IMR-90 (cell line): ENCODE measurements at regions not wholly inside any gene's neighbourhood (a gene's known extent, or its start where the extent isn't known, plus 50 kb on each side); places are given as distances from the start of the nearest gene placed in this dataset.

Source experiments
- ATAC-seq: fragments of 200-7000 bp; cut with Tn5 transposase; 2 replicates; pipeline ENCODE4 v1.9.1; 2020; ENCODE audit warnings: low read depth, mild to moderate bottlenecking, moderate library complexity
- BruUV-seq: library from RNA; stranded (reverse); fragments of 400-500 nt; replicated peaks from 2 replicates; lab custom pipeline; 2021; lab: Mats Ljungman, UMichigan
- CTCF ChIA-PET: fragments of 300-600 bp; formaldehyde crosslinking; extraction: SDS; loops from one replicate; lab custom pipeline; 2021; ENCODE audit warnings: antibody characterized with exemption; lab: Yijun Ruan, JAX
- POLR2A ChIA-PET: fragments of 300-600 bp; sonication (Branson Sonifier 250); formaldehyde crosslinking; loops from one replicate; lab custom pipeline; 2022; ENCODE audit warnings: antibody characterized with exemption; ENCODE audit not compliant: unreplicated experiment; lab: Charles Lee
- DNase-seq: peaks from one replicate; pipeline ENCODE4 v3.0.0; 2013
- H2AFZ ChIP-seq: replicated peaks from 2 replicates; pipeline ENCODE3; 2013; ENCODE audit warnings: low read length, mild to moderate bottlenecking; ENCODE audit not compliant: poor library complexity
- H2AK5ac ChIP-seq: 2 replicates; pipeline ENCODE4 v1.6.1; 2013; ENCODE audit warnings: low read depth, low read length, inconsistent platforms
- H2AK9ac ChIP-seq: replicated peaks from 2 replicates; pipeline ENCODE3; 2013; ENCODE audit warnings: mild to moderate bottlenecking, low read depth, low read length, moderate library complexity; ENCODE audit not compliant: poor library complexity
- H2BK120ac ChIP-seq: 2 replicates; pipeline ENCODE4 v1.6.1; 2013; ENCODE audit warnings: low read depth, low read length, inconsistent platforms
- H2BK15ac ChIP-seq: 3 replicates; pipeline ENCODE4 v1.6.1; 2013; ENCODE audit warnings: low read depth, low read length, inconsistent platforms
- H2BK20ac ChIP-seq: 2 replicates; pipeline ENCODE4 v1.6.1; 2013; ENCODE audit warnings: low read depth, mild to moderate bottlenecking, inconsistent platforms, low read length, moderate library complexity
- H2BK5ac ChIP-seq: 2 replicates; pipeline ENCODE4 v1.6.1; 2013; ENCODE audit warnings: mild to moderate bottlenecking, low read depth, low read length, inconsistent platforms; ENCODE audit not compliant: poor library complexity, severe bottlenecking
- H3K14ac ChIP-seq: replicated peaks from 2 replicates; pipeline ENCODE4 v1.6.1; 2013; ENCODE audit warnings: low read depth, low read length, inconsistent platforms
- H3K18ac ChIP-seq: 2 replicates; pipeline ENCODE4 v1.6.1; 2013; ENCODE audit warnings: low read depth, low read length, control low read depth
- H3K23ac ChIP-seq: 2 replicates; pipeline ENCODE4 v1.6.1; 2013; ENCODE audit warnings: low read depth, low read length, inconsistent platforms
- H3K27ac ChIP-seq: 2 replicates; pipeline ENCODE4 v1.5.1; 2013; ENCODE audit warnings: mild to moderate bottlenecking, control low read depth, low read length; ENCODE audit not compliant: insufficient read depth
- H3K27me3 ChIP-seq: 2 replicates; pipeline ENCODE4 v1.6.1; 2013; ENCODE audit warnings: low read length; ENCODE audit not compliant: control insufficient read depth, insufficient read depth
- H3K36me3 ChIP-seq: 2 replicates; pipeline ENCODE4 v1.6.1; 2013; ENCODE audit warnings: low read length, mixed read lengths; ENCODE audit not compliant: control insufficient read depth, insufficient read depth
- H3K4ac ChIP-seq: 2 replicates; pipeline ENCODE4 v1.6.1; 2013; ENCODE audit warnings: low read depth, low read length, inconsistent platforms
- H3K4me1 ChIP-seq: 2 replicates; pipeline ENCODE4 v1.6.1; 2013; ENCODE audit warnings: low read length, mixed read lengths; ENCODE audit not compliant: control insufficient read depth, insufficient read depth
- H3K4me2 ChIP-seq: 2 replicates; pipeline ENCODE4 v1.6.1; 2013; ENCODE audit warnings: low read depth, mild to moderate bottlenecking, control low read depth, low read length, moderate library complexity
- H3K4me3 ChIP-seq: 2 replicates; pipeline ENCODE4 v1.5.1; 2013; ENCODE audit warnings: low read depth, mild to moderate bottlenecking, control low read depth, low read length, moderate library complexity; ENCODE audit not compliant: insufficient read depth
- H3K56ac ChIP-seq: 2 replicates; pipeline ENCODE4 v1.6.1; 2013; ENCODE audit warnings: low read length, inconsistent platforms; ENCODE audit not compliant: insufficient read depth; ENCODE audit errors: extremely low read depth
- H3K79me1 ChIP-seq, 2 experiments: 2 replicates each; pipeline ENCODE4 v1.6.1; 2013; ENCODE audit warnings: low read length in 2 of 2, inconsistent platforms in 1 of 2, low read depth in 1 of 2
- H3K9ac ChIP-seq: 2 replicates; pipeline ENCODE4 v1.6.1; 2013; ENCODE audit warnings: low read depth, low read length, control low read depth
- H3K9me1 ChIP-seq: 2 replicates; pipeline ENCODE4 v1.6.1; 2013; ENCODE audit warnings: low read length, inconsistent platforms; ENCODE audit not compliant: insufficient read depth
- H3K9me3 ChIP-seq: 2 replicates; pipeline ENCODE4 v1.6.1; 2013; ENCODE audit warnings: low read length; ENCODE audit not compliant: control insufficient read depth, insufficient read depth
- H4K20me1 ChIP-seq: 2 replicates; pipeline ENCODE4 v1.6.1; 2013; ENCODE audit warnings: low read length, inconsistent platforms; ENCODE audit not compliant: insufficient read depth
- H4K5ac ChIP-seq: 2 replicates; pipeline ENCODE4 v1.6.1; 2013; ENCODE audit warnings: mild to moderate bottlenecking, low read depth, low read length, control low read depth
- H4K8ac ChIP-seq, 2 experiments: 2 replicates each; pipeline ENCODE4 v1.6.1; 2013; ENCODE audit warnings: low read depth in 2 of 2, low read length in 2 of 2, control low read depth in 1 of 2, inconsistent platforms in 1 of 2
- H4K91ac ChIP-seq: 2 replicates; pipeline ENCODE4 v1.6.1; 2013; ENCODE audit warnings: low read depth, low read length, inconsistent platforms; ENCODE audit not compliant: insufficient read depth
- CEBPB ChIP-seq: IDR thresholded peaks from 2 replicates; pipeline ENCODE4 v1.6.1; 2012; ENCODE audit warnings: low read depth, low read length, improper control_type of control experiment
- ELK1 ChIP-seq: fragments of 150-350 bp; IDR thresholded peaks from 2 replicates; pipeline ENCODE4 v1.6.1; 2016; ENCODE audit warnings: low read depth, mild to moderate bottlenecking, low read length, moderate library complexity, borderline replicate concordance
- FOS ChIP-seq: fragments of 150-350 bp; IDR thresholded peaks from 2 replicates; pipeline ENCODE4 v1.6.1; 2016; ENCODE audit warnings: low read depth, low read length
- MAFK ChIP-seq: IDR thresholded peaks from 2 replicates; pipeline ENCODE4 v1.6.1; 2012; ENCODE audit warnings: low read depth, low read length, improper control_type of control experiment
- MXI1 ChIP-seq: IDR thresholded peaks from 2 replicates; pipeline ENCODE4 v1.6.1; 2012; ENCODE audit warnings: low read depth, mild to moderate bottlenecking, low read length, moderate library complexity, borderline replicate concordance
- NFE2L2 ChIP-seq: fragments of 150-350 bp; IDR thresholded peaks from 2 replicates; pipeline ENCODE4 v1.6.1; 2016; ENCODE audit warnings: low read depth, mild to moderate bottlenecking, low read length
- RAD21 ChIP-seq: IDR thresholded peaks from 2 replicates; pipeline ENCODE4 v1.6.1; 2012; ENCODE audit warnings: low read length, improper control_type of control experiment
- RCOR1 ChIP-seq: IDR thresholded peaks from 2 replicates; pipeline ENCODE4 v1.6.1; 2012; ENCODE audit warnings: mild to moderate bottlenecking, low read length, improper control_type of control experiment; ENCODE audit not compliant: insufficient replicate concordance
- USF2 ChIP-seq: fragments of 150-350 bp; IDR thresholded peaks from 2 replicates; pipeline ENCODE4 v1.6.1; 2017; ENCODE audit warnings: mild to moderate bottlenecking, antibody characterized with exemption, low read length, low read depth
- WGBS, 2 experiments: methylation state at CpG; one replicate each; pipeline versions ENCODE4 v1.1.5 to v1.1.7; 2013; ENCODE audit warnings: missing lambda C conversion rate in 2 of 2; ENCODE audit not compliant: insufficient read length in 1 of 2; ENCODE audit errors: extremely low coverage in 2 of 2; 5-methylcytosine and 5-hydroxymethylcytosine counted together
- dilution Hi-C: fragments of 300-500 bp; cut with HindIII; formaldehyde crosslinking; loops from one replicate; pipeline ENCODE4 v1.14.3; 2018; ENCODE audit warnings: low sequenced_read_pairs; ENCODE audit not compliant: unreplicated experiment
- in situ Hi-C: fragments of 300-500 bp; cut with MboI; formaldehyde crosslinking; loops from 3 replicates; pipeline ENCODE4 v1.14.3; 2019; ENCODE audit warnings: low sequenced_read_pairs, inconsistent platforms, mixed read lengths
- intact Hi-C: fragments of 100-400 bp; cut with micrococcal nuclease; formaldehyde crosslinking; loops from 2 replicates; pipeline ENCODE4 v1.10.0; 2022

- no peak overlapping the region for H3K4ac ChIP-seq
- no peak overlapping the region for H3K14ac ChIP-seq
- DNase-seq, result no peak
- dilution Hi-C loops (no loop called here), in situ Hi-C loops (no loop called here), intact Hi-C loops (no loop called here)
- no peaks in the 10 kb centered on the region for H3K27me3 ChIP-seq
- H4K91ac ChIP-seq, result no peak overlapping the region
- H3K9me1 ChIP-seq, result no peaks in the 10 kb centered on the region
- H3K9me3 ChIP-seq, result peaks cover 5% of the 10 kb centered on the region; the same call in 1 of the 2 replicates
- ChIA-PET CTCF (no interaction called here), POLR2A (no interaction called here)
- H3K23ac ChIP-seq, result no peak overlapping the region
- no peak for ATAC-seq
- H3K4me2 ChIP-seq, result no peak overlapping the region
- H2BK5ac ChIP-seq, result no peak overlapping the region
- H4K5ac ChIP-seq, result no peak overlapping the region
- H3K4me3 ChIP-seq, result no peak overlapping the region
- no peak overlapping the region for H2AK9ac ChIP-seq
- no peak overlapping the region for H2BK120ac ChIP-seq
- no peak overlapping the region for H3K56ac ChIP-seq
- no peak overlapping the region for H2AFZ ChIP-seq
- H3K9ac ChIP-seq, result no peak overlapping the region
- H2AK5ac ChIP-seq, result no peak overlapping the region
- H3K27ac ChIP-seq, result no peak overlapping the region
- TF ChIP-seq USF2, result no peak
- TF ChIP-seq CEBPB, result no peak
- TF ChIP-seq RCOR1, result no peak
- no peak for TF ChIP-seq NFE2L2
- no peak for TF ChIP-seq RAD21
- no peak for TF ChIP-seq FOS
- no peak for TF ChIP-seq MAFK
- TF ChIP-seq ELK1, result no peak
- no peak for TF ChIP-seq MXI1
- H3K79me1 ChIP-seq, result no peaks in the 10 kb centered on the region
- BruUV-seq, result no TSS peak
- WGBS, 2 experiments, result 100% methylated on average over 1 of the region's 1 CpG; no CpG with 5 or more reads in 1 of the 2 experiments
- no peak overlapping the region for H4K8ac ChIP-seq
- no peak overlapping the region for H2BK20ac ChIP-seq
- H3K36me3 ChIP-seq, result no peaks in the 10 kb centered on the region
- no peak overlapping the region for H3K18ac ChIP-seq
- H3K4me1 ChIP-seq, result no peaks in the 10 kb centered on the region
- H2BK15ac ChIP-seq, result no peak overlapping the region
- H4K20me1 ChIP-seq, result no peaks in the 10 kb centered on the region
These were observed 670.0 kb downstream of the SI start for GRCh38 chr3:164408326-164408725.
